NCI-H510A treated with DMSO at 0.1 percent for 48 hours (cell line): ENCODE measurements at regions not wholly inside any gene's neighbourhood (a gene's known extent, or its start where the extent isn't known, plus 50 kb on each side); places are given as distances from the start of the nearest gene placed in this dataset.

Source experiments
- DNase-seq: peaks from one replicate; lab custom pipeline; 2025; lab: John Stamatoyannopoulos, UW

DNA sequence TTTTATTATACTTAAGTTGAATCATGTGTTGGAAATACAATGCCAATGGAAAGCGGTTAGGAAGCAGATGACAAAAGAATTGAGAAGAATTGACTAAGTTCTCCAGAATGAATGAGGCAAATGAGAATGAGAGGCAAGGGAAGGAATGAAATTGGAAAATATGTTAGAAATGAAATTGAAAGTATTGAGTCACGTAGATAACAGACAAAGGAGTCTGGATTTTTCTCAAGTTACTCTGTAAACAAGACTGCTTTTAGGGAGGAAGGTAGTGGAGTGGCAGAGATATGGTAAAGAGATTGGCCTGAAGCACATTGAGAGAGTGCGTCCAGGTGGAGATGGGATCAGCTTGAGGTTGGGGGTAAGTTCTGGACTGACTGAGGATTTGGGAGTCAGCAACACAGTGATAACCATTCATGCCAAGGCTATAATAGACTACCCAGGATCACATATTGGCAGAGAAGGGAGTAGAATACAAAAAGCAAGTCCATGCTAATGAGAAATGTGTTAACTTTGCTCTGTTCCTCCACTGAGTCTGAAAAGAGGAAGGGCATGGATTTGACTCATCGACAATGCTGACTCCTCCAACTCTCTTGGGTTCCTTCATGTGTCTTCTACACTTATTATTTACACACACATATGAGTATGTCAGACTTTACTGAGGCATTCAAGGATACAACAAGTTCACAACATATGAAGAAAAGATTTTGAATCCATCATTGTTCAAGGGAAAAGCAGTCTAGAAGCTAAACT, 814.2 kb upstream of the ZNF608 start:
- DNase-seq: peak; percentile 8

DNA sequence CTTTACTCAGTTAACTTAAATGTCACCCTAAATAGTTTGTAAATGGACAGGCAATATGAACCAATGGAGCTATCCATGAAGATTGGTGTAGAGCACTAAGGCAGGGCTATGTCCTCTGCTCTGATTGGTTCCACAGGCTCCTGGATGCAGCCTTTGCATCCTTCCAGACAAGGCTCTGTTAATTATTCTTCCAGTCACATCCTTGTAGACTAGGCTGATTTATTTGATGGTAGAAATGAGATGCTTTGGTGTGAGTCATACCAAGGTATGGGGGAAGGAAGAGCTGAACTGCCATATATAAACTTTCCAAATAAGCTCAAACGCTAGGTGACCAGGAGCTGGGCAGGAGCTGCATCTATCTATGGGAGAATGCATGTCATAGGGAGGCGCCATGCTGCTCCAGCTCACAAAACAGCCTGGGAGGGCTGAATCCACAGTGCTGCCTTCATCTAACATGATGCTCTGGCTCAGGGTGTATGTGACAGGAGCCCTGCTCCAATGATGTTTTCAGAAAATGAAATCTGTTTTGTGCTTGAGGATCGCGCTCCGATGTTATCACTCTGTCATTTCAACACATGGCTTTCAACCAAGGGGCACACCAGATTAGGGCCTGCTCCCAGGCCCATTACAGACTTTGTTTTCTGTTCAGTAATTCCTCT, 818.0 kb upstream of the ZNF608 start:
- no peak for DNase-seq

DNA sequence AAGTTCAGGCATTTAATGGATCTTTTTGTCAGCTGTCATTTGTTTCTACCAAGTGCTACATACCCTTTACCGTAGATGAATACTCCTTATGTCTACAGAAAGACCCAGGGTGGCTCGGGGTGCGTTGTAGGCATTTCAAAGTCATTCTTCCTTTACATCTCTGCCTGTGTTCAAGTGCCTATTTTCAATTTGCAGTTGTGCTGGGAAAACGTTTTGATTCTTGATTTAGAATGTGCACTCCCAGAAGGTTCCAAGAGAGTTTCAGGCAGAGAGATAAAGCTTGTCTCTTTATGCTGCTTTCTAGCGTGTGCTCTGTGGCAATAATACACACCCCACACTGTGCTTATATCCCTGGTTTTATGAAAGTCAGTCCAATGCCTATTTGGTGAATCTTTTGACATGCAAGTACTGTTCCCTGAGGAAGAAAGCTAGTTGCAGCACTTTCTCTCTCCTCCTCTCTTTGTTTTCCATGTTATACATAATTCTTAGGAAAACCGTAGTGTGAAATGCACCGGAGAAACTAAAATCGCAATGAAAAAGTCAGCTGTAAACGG, 828.1 kb upstream of the ZNF608 start:
- DNase-seq: no peak

DNA sequence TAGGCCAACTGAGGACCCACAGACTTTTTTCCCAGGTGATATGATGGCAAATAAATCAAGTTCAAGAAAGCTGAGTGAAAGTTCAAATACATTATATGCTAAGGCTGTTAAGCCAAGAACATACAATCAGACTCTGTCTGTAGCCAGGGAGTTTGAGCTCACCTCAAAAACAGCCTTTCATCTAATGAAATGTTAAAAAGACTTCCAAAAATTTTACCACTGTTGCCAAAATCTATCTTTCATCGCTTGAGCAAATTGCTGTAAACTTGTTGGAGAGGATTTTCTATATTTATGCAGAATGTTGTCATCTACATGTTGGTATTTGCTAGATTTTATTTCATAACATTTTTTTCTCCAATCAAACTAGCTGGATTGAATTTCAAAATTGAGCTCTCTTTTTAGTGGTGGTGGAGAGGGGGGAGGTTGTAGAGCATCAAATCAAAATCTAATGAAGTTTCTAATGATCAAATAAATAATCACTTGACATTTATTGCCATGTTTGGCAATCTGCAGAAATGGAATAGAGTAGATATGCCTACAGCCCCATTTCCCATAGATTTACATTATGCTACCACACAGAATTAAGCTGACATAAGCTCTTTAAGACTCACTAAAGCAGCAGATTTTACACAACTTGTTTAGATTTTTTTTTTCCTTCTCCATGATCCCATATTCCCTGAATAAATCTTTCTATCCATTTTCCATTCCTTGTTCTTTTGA, 828.9 kb upstream of the ZNF608 start:
- DNase-seq: no peak

DNA sequence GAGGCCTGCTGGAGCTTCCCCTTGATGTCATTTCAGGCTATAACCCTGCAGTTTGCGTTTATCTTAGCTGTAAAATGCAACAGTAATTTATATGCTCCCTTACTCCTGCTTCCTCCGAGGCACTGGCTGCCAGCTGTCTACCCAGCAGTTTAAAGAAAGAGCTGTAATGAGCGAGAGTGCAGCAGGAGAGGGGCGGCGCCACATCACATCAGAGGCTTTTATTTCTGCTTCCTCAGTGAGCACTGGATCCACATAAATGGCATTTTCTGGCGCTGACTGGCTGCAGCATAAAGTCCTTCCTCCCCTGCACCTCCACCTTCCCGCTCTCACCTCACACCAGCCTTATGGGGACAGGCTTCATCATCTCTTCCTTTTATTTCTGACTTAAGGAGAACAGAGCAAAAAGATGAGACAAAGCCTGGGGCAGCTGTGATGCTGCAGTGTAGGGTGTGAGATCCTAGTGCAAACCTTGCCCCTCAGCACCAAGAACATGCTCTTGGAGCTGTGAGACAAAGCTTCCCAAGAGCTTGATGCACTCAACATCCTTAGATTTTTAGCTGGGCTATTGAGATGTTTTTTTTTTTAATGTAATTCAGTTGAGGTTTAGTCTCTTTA, 829.6 kb upstream of the ZNF608 start:
- peak; percentile 45 for DNase-seq

DNA sequence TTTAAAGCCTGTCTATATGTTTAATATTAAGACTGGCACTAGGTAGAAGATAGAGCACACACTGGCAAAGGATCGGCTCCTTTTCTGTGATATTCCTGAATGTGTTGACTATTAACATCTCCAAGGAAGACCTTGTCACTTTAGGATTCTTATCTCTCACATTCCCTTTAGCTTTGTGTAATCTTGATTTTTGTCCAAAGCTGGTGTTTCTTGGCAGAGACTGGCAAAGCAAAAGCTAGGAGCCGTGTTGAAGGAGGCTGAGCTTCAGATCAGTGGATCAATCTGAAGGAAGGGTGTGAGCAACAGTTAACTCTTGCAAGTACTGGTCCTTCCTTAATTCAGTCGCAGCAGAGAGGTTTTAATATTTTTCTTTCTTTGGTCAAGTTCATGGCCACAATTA, 830.4 kb upstream of the ZNF608 start:
- no peak for DNase-seq

DNA sequence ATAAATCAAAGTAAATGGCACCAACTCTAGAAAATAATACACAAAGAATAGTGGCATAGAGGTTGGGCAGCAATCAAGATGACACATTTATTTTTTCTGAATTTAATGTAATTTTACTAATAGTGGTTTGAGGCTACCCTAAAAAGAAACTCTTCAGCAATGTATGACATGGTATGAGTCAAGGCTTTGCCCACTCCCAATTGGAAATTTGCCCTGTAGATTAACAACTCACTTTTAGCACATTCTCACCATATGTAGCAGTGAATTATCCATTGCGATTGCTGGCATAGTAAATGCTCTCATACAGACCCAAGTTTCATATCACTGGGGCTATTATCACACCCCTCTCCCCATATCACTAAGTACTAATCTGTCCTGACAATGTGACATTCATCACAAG, 832.1 kb upstream of the ZNF608 start:
- no peak for DNase-seq

DNA sequence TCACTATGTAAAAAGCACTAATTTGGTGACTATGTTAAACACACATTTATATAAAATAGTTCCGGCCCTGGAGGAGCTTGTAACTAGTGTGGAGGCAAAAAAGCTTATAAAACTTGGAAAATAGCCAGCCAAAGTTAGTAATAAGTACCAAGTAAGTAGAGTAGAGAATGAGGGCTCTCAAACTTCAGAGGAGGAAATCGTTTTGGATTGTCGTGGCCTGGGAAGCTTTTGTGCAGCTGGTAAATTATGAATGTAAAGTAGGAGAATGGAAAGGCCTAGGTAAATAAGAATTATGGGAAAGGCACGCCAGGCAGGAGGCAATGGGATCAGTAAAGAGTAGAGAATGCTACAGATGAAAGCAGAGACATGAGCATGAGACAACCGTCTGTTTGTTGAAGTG, 832.7 kb upstream of the ZNF608 start:
- DNase-seq: peak; percentile 76

DNA sequence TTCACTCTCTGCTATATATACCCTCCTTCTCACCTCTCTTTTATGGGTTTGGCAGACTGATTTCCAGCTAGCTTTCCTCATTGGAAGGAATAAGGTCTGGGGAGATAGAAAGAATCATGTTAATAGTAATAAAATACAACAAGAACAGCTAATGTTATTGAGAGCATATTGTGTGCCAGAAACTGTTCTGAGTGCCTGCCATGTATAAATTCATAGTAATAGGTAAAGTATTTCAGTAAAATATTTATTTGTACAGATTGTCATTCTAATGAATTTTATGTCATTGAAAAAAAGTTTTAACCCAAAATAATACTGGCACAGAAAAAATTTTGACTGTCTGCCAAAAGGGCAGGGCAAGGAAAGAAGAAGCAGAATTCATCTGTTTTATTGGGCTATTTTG, 834.9 kb upstream of the ZNF608 start:
- no peak for DNase-seq

DNA sequence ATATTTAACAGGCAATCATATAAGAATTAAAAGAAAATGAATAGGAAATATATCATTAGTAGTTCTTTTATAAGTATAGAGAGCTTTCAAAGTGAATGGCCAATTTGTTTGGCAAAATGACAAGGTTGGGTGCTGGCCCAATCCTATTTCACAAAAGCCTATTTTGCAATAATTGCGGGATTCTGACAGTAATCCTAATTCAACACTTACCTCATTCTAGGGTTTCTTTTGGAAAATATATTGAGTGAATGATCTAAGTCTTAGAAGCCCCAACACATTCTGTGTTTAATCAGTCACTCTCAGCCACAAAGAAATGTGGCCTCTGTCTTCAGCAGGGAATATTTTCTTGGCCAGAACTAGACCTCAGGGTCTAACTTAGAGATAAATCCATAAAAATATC, 835.9 kb upstream of the ZNF608 start:
- DNase-seq: no peak

DNA sequence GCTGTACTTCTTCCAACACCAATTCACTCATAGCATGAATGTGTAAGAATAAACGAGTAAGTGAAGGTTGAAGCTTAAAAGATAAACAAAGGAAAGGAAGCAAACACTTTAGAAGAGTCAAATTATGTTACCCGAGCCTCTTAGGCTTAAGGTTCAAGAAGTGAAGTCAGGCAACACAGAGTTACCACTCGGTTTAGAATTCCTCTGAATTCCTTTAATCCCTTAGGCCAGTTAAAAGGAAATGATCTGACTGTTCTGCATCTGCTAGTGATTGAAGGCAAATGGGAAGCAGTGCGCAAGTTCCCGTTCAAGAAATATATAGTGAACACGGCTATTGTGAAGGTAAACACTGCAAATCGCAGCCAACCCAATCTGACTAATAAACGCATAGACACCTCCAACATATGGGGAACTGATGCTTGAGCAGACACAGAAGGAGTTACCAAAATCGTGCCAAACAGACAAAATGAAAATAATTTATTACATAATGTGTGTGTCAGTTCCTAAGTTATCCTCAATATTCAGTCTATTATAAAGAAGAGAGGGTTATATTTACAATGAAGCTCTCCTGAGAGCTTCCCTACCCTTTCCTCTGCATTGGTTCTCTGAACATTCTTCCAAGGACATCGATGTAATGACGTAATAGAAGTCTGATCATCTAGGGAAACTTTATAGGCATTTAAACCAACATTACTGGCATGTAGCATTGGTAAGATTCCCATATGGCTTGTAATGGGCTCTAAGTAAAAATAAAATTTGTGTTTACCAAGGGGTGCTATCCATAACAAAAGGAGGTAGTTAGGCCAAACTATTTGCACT, 837.1 kb upstream of the ZNF608 start:
- DNase-seq: no peak

DNA sequence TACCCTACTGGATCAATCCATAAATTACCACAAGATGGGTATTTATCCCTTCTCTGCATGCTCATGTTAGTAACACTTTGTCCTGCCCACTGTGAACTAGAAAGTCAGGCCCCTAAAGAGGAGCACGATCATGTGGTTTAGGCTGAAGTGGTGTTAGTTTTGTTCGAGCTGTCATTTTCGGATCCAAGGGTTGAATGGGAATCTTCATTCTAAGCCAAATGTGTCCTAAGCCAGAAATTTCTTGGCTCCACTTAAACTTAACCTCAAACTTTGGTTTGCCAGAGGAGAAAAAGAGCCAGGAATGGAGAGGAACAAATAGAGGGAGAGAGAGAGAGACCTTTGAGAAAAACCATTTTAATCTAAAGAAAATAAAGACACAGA, 837.7 kb upstream of the ZNF608 start:
- no peak for DNase-seq

DNA sequence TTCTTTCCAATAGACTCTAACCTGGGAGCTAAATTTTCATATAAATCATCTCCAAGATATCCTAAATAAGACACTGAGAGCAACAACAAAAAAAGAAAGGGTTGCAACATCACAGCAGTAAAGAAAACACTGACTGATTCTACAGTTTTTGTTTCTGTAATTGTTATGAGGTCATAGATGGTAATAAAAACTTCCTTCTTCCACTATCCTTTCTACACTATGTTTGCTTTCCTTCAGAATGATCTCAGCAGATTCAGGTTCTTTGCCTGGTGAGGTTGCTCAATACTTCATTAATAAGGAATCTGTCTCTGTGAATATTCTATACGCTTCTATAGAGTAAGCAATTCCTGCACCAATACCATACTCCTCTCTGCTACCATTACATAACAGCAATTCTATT, 835.6 kb upstream of the GRAMD2B start:
- DNase-seq: no peak

DNA sequence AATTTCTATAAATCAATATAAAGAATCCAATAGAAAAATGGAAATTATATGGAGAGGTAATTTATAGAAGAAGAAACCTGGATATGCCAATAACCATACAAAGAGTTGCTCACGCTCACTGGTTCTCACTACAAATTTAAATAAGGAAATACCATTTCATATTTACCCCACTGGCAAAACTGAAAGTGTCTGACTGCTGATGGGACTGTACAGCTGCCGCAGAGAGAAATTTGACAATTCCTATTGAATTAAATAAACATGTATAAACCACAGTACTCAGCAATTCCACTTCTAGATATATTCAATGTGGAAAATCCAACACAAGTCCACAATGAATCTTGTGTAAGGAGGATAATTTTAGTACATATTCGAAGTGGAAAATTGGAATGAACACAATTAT, 830.4 kb upstream of the GRAMD2B start:
- DNase-seq: no peak

DNA sequence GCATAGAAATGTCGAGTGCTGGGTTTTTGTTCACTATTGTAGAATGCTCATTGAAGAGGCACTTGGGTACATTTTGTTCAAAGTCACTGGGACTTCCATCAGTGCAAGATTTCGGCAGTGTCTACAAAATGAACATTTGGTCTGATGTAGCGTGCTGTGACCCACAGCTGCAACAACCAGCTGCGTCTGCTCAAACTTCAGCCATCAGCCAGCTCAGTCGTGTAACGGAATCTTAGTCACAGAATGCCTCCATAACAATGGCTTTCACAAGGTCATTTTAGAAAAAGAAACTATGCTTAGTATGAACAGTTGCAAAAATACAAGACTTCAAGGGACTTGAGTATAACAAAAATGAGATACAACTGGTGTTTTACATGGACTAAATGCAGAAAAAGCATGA, 828.1 kb upstream of the GRAMD2B start:
- no peak for DNase-seq

DNA sequence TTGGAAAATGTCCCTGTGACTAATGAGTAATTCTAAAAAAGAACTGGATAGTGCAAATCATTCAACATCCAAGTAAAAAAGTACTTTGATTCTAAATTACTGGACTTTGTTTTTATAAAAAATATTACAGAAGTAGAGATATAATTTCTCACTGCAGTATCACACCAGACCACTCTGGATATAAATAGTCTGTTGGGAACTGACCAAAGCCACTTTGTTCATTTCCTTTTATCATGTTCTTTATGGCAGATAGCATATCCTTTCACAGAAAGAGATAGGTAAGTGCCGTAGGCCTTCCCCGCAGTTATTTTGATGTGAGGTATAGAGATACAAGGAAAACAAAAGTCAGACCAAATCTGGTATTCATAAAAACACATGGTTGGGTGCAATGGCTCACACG, 827.4 kb upstream of the GRAMD2B start:
- DNase-seq: no peak

DNA sequence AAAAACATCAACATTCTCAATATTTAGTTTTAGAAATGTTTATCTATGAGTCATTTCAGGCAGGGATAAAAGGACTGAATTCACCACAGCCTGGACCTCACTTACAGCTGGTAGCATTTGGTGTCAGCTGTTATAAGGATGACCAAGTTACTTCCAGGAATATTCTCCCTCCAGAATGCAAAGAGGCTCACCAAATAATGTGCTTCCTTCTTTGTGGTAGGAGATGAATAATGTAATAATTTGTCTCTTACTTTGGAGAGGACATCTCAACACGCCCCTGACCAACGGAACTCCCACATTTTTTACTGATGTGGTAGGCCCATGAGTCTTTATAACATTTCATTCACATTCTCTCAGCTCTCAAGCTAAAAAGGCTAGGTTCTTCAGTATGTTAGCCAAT, 825.9 kb upstream of the GRAMD2B start:
- no peak for DNase-seq

DNA sequence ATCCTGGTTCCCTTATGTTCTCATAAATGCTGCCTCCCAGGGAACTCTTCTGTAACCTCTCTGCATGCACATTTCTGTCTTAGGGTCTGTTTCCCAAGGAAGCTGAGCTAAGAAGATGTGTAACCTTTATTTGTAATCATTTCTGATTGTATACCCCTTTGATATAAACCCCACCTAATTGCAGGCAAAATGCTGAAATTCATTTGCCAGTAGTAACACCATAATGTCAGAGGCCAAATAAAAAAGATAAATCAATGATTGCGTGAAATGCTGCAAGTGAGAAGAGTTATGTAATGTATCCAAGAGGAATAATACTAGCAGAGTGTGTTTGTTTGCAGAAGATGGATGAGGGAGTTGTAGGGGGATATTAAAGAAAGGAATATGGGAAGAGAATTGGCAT, 822.6 kb upstream of the GRAMD2B start:
- DNase-seq: no peak

DNA sequence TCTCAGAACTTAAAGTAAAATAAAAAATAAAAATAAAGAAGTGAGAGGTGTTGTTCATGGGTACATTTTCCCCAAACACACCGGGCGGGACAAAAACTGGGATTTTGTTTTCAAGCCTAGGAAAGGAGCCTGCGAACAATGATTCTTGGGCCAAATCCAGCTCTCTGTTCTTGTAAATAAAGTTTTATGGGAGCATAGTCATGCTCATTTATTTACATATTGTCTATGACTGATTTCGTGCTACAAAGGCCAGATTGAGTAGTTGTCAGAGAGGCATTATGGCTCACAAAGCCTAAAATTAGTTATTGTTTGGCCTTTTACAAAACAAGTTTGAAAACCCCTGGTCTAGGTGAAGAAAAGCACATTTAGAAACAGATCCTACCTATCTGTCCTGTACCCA, 821.0 kb upstream of the GRAMD2B start:
- no peak for DNase-seq

DNA sequence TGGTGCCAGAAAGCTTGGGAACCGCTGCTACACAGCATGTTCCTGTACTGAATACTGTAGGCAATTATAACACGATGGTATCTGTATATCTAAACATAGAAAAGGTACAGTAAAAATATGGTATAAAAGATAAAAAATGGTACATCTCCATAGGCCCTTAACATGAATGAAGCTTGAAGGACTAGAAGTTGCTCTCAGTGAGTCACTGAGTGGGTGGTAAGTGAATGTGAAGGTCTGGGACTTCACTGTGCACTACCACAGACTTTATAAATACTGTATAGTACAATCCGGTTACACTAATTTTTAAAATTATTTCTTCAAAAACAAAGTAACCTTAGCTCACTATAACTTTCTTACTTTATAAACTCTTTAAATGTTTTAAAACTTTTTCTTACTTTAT, 819.9 kb upstream of the GRAMD2B start:
- no peak for DNase-seq

DNA sequence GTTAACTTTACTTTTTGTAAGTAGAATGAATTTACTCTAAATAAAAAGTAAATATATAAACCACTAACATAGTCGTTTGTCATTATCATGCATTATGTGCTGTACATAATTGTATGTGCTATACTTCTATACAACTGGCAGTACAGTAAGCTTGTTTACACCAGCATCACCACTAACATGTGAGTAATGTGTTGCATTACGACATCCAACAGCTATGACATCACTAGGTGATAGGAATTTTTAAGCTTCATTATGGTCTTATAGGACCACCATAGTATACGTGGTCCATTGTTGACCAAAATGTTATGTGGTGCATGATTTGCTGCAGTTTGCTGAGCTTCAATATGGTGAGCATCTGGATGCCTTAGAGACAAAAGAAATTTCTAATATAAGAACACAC, 819.1 kb upstream of the GRAMD2B start:
- DNase-seq: no peak

DNA sequence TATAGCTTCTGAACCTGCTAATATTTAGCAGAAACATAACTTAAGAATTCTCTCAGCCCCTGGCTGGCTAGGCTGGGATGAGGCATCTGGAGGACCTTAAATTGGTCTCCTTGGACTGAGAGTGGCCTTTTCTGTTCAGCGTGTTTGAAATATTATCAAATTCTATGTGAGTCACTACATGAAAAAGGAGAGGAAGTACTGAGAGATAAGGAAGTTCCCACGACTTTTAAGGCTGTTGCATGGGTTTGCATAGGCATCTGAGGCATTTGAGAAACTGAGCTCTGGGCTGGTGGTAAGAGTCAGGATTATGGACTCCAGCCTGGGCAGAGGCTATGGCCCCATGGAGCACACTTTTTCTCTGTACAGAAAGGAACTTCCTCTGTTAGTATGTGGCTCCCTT, 816.2 kb upstream of the GRAMD2B start:
- DNase-seq: no peak
